ENCODE measurements at regions not wholly inside any gene's neighbourhood (a gene's known extent, or its start where the extent isn't known, plus 50 kb on each side); places are given as distances from the start of the nearest gene placed in this dataset.

- no peaks in the 10 kb centered on the region for H3K79me1 ChIP-seq (ENCODE audit: low read depth, low read length)
- no peak overlapping the region for H2AK5ac ChIP-seq (ENCODE audit: low read depth, low read length)
- H4K91ac ChIP-seq (ENCODE audit: low read depth, low read length, poor library complexity), result no peak overlapping the region
- no peak overlapping the region for H4K8ac ChIP-seq (ENCODE audit: low read depth, low read length)
- H2BK5ac ChIP-seq (ENCODE audit: low read length), result no peak overlapping the region
- WGBS, 2 donors (ENCODE audit: extremely low coverage in 2 of 2, insufficient read length in 2 of 2, insufficient replicate concordance in 1 of 2), result no CpG with 5 or more reads among the region's 12 CpGs
- no peak overlapping the region for H2BK15ac ChIP-seq (ENCODE audit: low read length)
- no peak overlapping the region for H2AFZ ChIP-seq (ENCODE audit: low read length)
- no peak overlapping the region for H3K23ac ChIP-seq (ENCODE audit: low read depth, low read length, poor library complexity)
- peaks cover 0 to 2% (median 0%) of the 10 kb centered on the region in 3 experiments for H3K27me3 ChIP-seq (ENCODE audit: control insufficient read depth in 3 of 3, insufficient read depth in 3 of 3, low read depth in 1 of 3, low read length in 3 of 3)
- H3K4me1 ChIP-seq (ENCODE audit: control insufficient read depth in 2 of 2, insufficient read depth in 1 of 2, low read depth in 1 of 2, low read length in 2 of 2), result peaks cover 0 to 5% of the 10 kb centered on the region in 2 donors
- no peak overlapping the region for H3K4me2 ChIP-seq (ENCODE audit: insufficient read depth, low read length, poor library complexity, severe bottlenecking)
- peak overlapping the region; percentile 24 for H3K18ac ChIP-seq (ENCODE audit: low read length)
- no peak overlapping the region for H3K27ac ChIP-seq (replicated peaks; ENCODE audit: low read length)
- H3K36me3 ChIP-seq (replicated peaks in 1 of 2; ENCODE audit: control insufficient read depth in 2 of 2, insufficient read depth in 2 of 2, low read length in 2 of 2), result no peaks in the 10 kb centered on the region
- no peak overlapping the region for H2BK12ac ChIP-seq (ENCODE audit: low read length)
- H3K4ac ChIP-seq (ENCODE audit: low read length), result no peak overlapping the region
- H2BK120ac ChIP-seq (ENCODE audit: low read depth, low read length), result no peak overlapping the region
- no peak overlapping the region for H3K14ac ChIP-seq (ENCODE audit: low read length)
- H3K9me3 ChIP-seq (replicated peaks in 1 of 2; ENCODE audit: control insufficient read depth in 2 of 2, insufficient read depth in 1 of 2, low read depth in 1 of 2, low read length in 2 of 2), result no peaks in the 10 kb centered on the region
- DNase-seq (ENCODE audit: low spot score), result no peak
- H3K9ac ChIP-seq (ENCODE audit: low read depth, low read length, poor library complexity), result no peak overlapping the region
- H3K4me3 ChIP-seq (ENCODE audit: low read length in 2 of 2), result no peak overlapping the region
Observed at GRCh38 chr10:124220971-124221355, 127.6 kb upstream of the CHST15 start.

- H3K4ac ChIP-seq (ENCODE audit: low read length), result no peak overlapping the region
- H3K4me2 ChIP-seq (ENCODE audit: insufficient read depth, low read length, poor library complexity, severe bottlenecking), result no peak overlapping the region
- no peak overlapping the region for H3K27ac ChIP-seq (replicated peaks; ENCODE audit: low read length)
- H2AK5ac ChIP-seq (ENCODE audit: low read depth, low read length), result no peak overlapping the region
- peaks cover 0 to 5% of the 10 kb centered on the region in 2 donors for H3K4me1 ChIP-seq (ENCODE audit: control insufficient read depth in 2 of 2, insufficient read depth in 1 of 2, low read depth in 1 of 2, low read length in 2 of 2)
- H2AFZ ChIP-seq (ENCODE audit: low read length), result no peak overlapping the region
- peaks cover 0 to 2% (median 0%) of the 10 kb centered on the region in 3 experiments for H3K27me3 ChIP-seq (ENCODE audit: control insufficient read depth in 3 of 3, insufficient read depth in 3 of 3, low read depth in 1 of 3, low read length in 3 of 3)
- no peak for DNase-seq (ENCODE audit: low spot score)
- H3K23ac ChIP-seq (ENCODE audit: low read depth, low read length, poor library complexity), result no peak overlapping the region
- H4K8ac ChIP-seq (ENCODE audit: low read depth, low read length), result no peak overlapping the region
- no peak overlapping the region for H3K9ac ChIP-seq (ENCODE audit: low read depth, low read length, poor library complexity)
- no peaks in the 10 kb centered on the region for H3K36me3 ChIP-seq (replicated peaks in 1 of 2; ENCODE audit: control insufficient read depth in 2 of 2, insufficient read depth in 2 of 2, low read length in 2 of 2)
- H3K79me1 ChIP-seq (ENCODE audit: low read depth, low read length), result no peaks in the 10 kb centered on the region
- H2BK5ac ChIP-seq (ENCODE audit: low read length), result no peak overlapping the region
- H3K9me3 ChIP-seq (replicated peaks in 1 of 2; ENCODE audit: control insufficient read depth in 2 of 2, insufficient read depth in 1 of 2, low read depth in 1 of 2, low read length in 2 of 2), result no peaks in the 10 kb centered on the region
- no peak overlapping the region for H2BK15ac ChIP-seq (ENCODE audit: low read length)
- no peak overlapping the region for H2BK120ac ChIP-seq (ENCODE audit: low read depth, low read length)
- H3K4me3 ChIP-seq (ENCODE audit: low read length in 2 of 2), result no peak overlapping the region
- H2BK12ac ChIP-seq (ENCODE audit: low read length), result no peak overlapping the region
- no CpG with 5 or more reads among the region's 6 CpGs for WGBS, 2 donors (ENCODE audit: extremely low coverage in 2 of 2, insufficient read length in 2 of 2, insufficient replicate concordance in 1 of 2)
- H3K14ac ChIP-seq (ENCODE audit: low read length), result no peak overlapping the region
- H3K18ac ChIP-seq (ENCODE audit: low read length), result no peak overlapping the region
- no peak overlapping the region for H4K91ac ChIP-seq (ENCODE audit: low read depth, low read length, poor library complexity)
Observed at GRCh38 chr10:124220547-124220946, 127.1 kb upstream of the CHST15 start.

GRCh38 chr10:124219655-124220054 is 126.3 kb upstream of the CHST15 start:
- Histone ChIP-seq H3K27me3 (ENCODE audit: control insufficient read depth in 3 of 3, insufficient read depth in 3 of 3, low read depth in 1 of 3, low read length in 3 of 3) (peaks cover 0 to 2% (median 0%) of the 10 kb centered on the region in 3 experiments), H4K91ac (ENCODE audit: low read depth, low read length, poor library complexity) (no peak overlapping the region), H4K8ac (ENCODE audit: low read depth, low read length) (no peak overlapping the region), H3K14ac (ENCODE audit: low read length) (no peak overlapping the region), H2BK12ac (ENCODE audit: low read length) (no peak overlapping the region), H3K4ac (ENCODE audit: low read length) (no peak overlapping the region), H3K36me3 (replicated peaks in 1 of 2; ENCODE audit: control insufficient read depth in 2 of 2, insufficient read depth in 2 of 2, low read length in 2 of 2) (no peaks in the 10 kb centered on the region), H3K4me2 (ENCODE audit: insufficient read depth, low read length, poor library complexity, severe bottlenecking) (no peak overlapping the region), H3K4me3 (ENCODE audit: low read length in 2 of 2) (no peak overlapping the region), H2BK120ac (ENCODE audit: low read depth, low read length) (no peak overlapping the region), H2AFZ (ENCODE audit: low read length) (no peak overlapping the region), H2BK15ac (ENCODE audit: low read length) (no peak overlapping the region), H3K9ac (ENCODE audit: low read depth, low read length, poor library complexity) (no peak overlapping the region), H3K4me1 (ENCODE audit: control insufficient read depth in 2 of 2, insufficient read depth in 1 of 2, low read depth in 1 of 2, low read length in 2 of 2) (peaks cover 0 to 5% of the 10 kb centered on the region in 2 donors), H2AK5ac (ENCODE audit: low read depth, low read length) (peak overlapping the region; percentile 26), H3K9me3 (replicated peaks in 1 of 2; ENCODE audit: control insufficient read depth in 2 of 2, insufficient read depth in 1 of 2, low read depth in 1 of 2, low read length in 2 of 2) (no peaks in the 10 kb centered on the region), H2BK5ac (ENCODE audit: low read length) (no peak overlapping the region), H3K79me1 (ENCODE audit: low read depth, low read length) (no peaks in the 10 kb centered on the region), H3K27ac (replicated peaks; ENCODE audit: low read length) (no peak overlapping the region), H3K23ac (ENCODE audit: low read depth, low read length, poor library complexity) (no peak overlapping the region), H3K18ac (ENCODE audit: low read length) (no peak overlapping the region)
- no CpG with 5 or more reads among the region's 7 CpGs for WGBS, 2 donors (ENCODE audit: extremely low coverage in 2 of 2, insufficient read length in 2 of 2, insufficient replicate concordance in 1 of 2)
- DNase-seq (ENCODE audit: low spot score), result no peak

GRCh38 chr10:124219062-124219461 is 125.7 kb upstream of the CHST15 start:
- no peaks in the 10 kb centered on the region for H3K79me1 ChIP-seq (ENCODE audit: low read depth, low read length)
- no peak overlapping the region for H3K27ac ChIP-seq (replicated peaks; ENCODE audit: low read length)
- no peak overlapping the region for H3K18ac ChIP-seq (ENCODE audit: low read length)
- H2BK5ac ChIP-seq (ENCODE audit: low read length), result no peak overlapping the region
- no peak for DNase-seq (ENCODE audit: low spot score)
- peaks cover 0 to 2% (median 0%) of the 10 kb centered on the region in 3 experiments for H3K27me3 ChIP-seq (ENCODE audit: control insufficient read depth in 3 of 3, insufficient read depth in 3 of 3, low read depth in 1 of 3, low read length in 3 of 3)
- no peak overlapping the region for H2BK120ac ChIP-seq (ENCODE audit: low read depth, low read length)
- H3K9ac ChIP-seq (ENCODE audit: low read depth, low read length, poor library complexity), result no peak overlapping the region
- no peak overlapping the region for H2BK12ac ChIP-seq (ENCODE audit: low read length)
- H2BK15ac ChIP-seq (ENCODE audit: low read length), result no peak overlapping the region
- no peak overlapping the region for H3K4me3 ChIP-seq (ENCODE audit: low read length in 2 of 2)
- H2AFZ ChIP-seq (ENCODE audit: low read length), result no peak overlapping the region
- peaks cover 0 to 6% of the 10 kb centered on the region in 2 donors for H3K4me1 ChIP-seq (ENCODE audit: control insufficient read depth in 2 of 2, insufficient read depth in 1 of 2, low read depth in 1 of 2, low read length in 2 of 2)
- H2AK5ac ChIP-seq (ENCODE audit: low read depth, low read length), result no peak overlapping the region
- no peaks in the 10 kb centered on the region for H3K36me3 ChIP-seq (replicated peaks in 1 of 2; ENCODE audit: control insufficient read depth in 2 of 2, insufficient read depth in 2 of 2, low read length in 2 of 2)
- H3K9me3 ChIP-seq (replicated peaks in 1 of 2; ENCODE audit: control insufficient read depth in 2 of 2, insufficient read depth in 1 of 2, low read depth in 1 of 2, low read length in 2 of 2), result no peaks in the 10 kb centered on the region
- no peak overlapping the region for H4K8ac ChIP-seq (ENCODE audit: low read depth, low read length)
- no peak overlapping the region for H3K23ac ChIP-seq (ENCODE audit: low read depth, low read length, poor library complexity)
- H3K14ac ChIP-seq (ENCODE audit: low read length), result peak overlapping the region; percentile 87
- no peak overlapping the region for H3K4ac ChIP-seq (ENCODE audit: low read length)
- no peak overlapping the region for H4K91ac ChIP-seq (ENCODE audit: low read depth, low read length, poor library complexity)
- WGBS, 2 donors (ENCODE audit: extremely low coverage in 2 of 2, insufficient read length in 2 of 2, insufficient replicate concordance in 1 of 2), result no CpG with 5 or more reads among the region's 12 CpGs
- no peak overlapping the region for H3K4me2 ChIP-seq (ENCODE audit: insufficient read depth, low read length, poor library complexity, severe bottlenecking)

Data from neuronal stem cell (in vitro differentiated cells).